HG03558 (cell line): ENCODE measurements at regions not wholly inside any gene's neighbourhood (a gene's known extent, or its start where the extent isn't known, plus 50 kb on each side); places are given as distances from the start of the nearest gene placed in this dataset.
"Not testable (repeated sequence)": the region's sequence is repeated elsewhere in the genome, so short reads cannot be mapped to it uniquely, and the experiment has no call there.

Source experiments
- ATAC-seq: cut with Tn5 transposase; IDR thresholded peaks from one replicate; pipeline ENCODE4 v1.9.1; 2021; ENCODE audit warnings: moderate number of reproducible peaks; ENCODE audit not compliant: unreplicated experiment; ENCODE audit errors: extremely low read depth

DNA sequence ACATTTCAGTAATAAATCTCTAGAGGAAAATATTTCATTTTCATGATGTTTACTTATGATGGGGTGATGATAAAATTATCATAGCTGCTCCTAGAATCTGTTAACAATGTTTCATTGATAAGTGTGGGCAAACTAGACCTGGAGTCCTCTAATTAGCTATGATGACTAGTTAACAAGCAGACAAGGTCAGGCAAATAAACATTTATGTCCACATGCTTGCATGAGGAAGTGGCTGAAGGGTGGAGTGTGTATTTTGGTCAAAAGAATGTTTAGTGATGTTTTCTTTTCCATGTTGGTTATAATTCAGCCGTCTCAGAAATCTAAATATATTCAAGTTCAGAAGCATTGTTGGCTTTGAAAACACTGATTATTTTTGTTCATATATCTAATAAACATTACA, 99.9 kb upstream of the FN1 start:
- ATAC-seq = no peak

DNA sequence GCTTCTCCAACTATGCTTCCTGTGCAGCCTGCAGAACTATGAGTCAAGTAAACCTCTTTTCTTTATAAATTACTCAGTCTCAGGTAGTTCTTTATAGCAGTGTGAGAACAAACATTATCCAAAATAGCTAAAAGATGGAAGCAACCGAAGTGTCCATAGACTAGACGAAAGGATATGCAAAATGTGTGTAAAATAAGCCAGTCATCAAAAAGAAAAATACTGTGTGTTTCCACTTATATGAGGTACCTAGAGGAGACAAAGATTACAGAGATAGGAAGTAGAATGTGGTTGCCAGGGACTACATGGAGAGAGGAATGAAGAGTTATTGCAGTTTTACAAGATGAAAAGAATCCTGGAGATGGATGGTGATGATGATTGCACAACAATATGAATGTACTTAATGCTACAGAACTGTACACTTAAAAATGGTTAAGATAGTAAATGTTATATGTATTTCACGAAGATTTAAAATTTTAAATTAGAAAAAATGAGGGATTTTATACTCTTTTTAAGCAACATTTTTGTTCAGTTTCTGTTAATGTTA, 99.3 kb upstream of the FN1 start:
- no peak for ATAC-seq

DNA sequence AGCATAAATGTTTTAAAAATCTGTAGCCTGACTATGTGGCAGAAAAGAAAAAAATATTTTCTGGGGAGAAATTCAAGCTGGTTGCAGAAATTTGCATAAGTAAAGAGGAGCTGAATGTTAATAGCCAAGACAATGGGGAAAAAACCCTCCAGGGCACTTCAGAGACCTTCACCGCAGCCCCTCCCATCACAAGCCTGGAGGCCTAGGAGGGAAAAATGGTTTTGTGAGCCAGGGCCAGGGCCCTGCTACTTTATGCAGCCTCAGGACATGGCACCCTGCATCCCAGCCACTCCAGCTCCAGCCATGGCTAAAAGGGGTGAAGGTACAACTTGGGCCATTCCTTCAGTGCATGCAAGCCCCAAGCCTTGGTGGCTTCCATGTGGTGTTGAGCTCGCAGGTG, 97.8 kb upstream of the FN1 start:
- not testable (repeated sequence) for ATAC-seq

DNA sequence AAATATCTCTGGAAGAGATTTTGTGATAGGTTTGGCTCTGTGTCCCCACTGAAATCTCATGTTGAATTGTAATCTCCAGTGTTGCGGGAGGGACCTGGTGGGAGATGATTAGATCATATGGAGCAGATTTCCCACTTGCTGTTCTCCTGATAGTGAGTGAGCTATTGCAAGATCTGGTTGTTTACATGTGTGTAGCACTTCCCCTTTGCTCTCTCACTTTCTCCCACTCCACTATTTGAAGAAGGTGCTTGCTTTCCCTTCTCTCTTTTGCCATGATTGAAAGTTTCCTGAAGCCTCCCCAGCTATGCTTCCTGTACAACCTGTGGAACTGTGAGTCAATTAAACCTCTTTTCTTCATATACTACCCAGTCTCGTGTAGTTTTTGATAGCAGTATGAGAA, 97.0 kb upstream of the FN1 start:
- no peak for ATAC-seq

DNA sequence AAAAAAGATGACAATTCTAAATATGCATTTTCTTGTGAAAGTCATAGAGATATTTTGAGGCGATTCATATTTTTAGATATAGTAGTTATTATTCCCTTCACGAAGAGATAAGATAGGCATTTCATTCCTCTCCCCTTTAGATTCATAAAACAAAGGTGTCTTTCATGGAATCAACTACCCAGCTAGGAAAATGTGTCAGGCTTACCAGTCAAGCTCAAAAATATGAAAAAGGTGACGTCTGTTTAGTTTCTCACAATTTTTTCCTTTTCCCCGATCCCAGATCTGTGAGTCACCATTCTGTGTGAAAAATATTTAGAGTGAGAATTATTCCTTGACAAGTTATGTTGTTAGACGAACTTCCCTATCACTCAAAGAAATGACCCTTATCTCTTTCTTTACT, 95.4 kb upstream of the FN1 start:
- ATAC-seq = no peak

DNA sequence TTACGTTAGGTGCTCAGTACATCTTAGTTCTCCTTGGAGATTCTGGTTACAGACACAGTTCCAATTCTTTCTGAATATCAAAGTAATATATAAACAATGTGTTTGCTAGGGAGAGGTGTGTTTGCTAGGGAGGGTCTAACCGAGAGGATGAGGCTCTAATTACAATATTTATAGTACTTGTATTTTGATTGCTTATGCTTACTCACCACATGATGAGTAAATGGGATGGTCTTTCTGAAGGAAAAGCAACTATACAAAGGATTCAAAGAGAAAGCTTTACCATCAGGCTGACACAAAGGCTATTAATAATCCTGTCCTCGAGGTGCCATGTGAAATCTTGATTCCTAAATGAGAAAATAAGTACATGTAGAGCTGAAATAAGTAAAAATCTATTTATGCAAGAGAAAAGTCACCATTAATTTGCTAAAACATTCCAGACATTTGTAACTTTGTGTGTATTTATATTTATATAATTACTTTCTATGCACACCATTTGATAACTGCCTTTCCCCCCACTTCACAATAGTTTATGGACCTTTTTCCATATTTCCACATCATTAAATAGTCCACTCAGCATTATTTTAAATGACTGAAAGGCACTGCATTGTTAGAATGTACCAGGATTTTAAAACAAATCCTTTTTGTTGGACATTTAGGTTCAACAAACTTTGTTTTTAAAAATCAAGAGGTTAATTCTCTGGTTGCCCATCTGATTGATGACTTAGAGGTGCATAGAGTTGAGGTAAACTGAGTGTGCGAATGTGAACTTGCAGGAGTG, 94.5 kb upstream of the FN1 start:
- ATAC-seq = no peak

DNA sequence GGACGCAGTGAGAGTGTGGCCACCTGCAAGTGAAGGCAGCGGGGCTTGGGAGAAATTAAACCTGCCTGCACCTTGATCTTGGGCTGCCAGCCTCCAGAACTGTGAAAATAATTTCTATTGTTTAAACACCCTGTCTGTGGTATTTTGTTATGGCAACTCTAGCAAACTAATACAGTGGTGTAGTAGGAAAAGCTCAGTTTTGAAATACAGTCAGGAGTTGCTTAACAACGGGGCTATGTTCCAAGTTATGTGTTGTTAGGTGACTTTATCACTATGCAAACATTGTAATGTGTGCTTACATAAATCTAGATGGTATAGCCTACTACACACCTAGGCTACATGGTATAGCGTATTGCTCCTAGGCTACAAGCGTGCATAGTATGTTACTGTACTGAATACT, 93.4 kb upstream of the FN1 start:
- ATAC-seq = no peak

DNA sequence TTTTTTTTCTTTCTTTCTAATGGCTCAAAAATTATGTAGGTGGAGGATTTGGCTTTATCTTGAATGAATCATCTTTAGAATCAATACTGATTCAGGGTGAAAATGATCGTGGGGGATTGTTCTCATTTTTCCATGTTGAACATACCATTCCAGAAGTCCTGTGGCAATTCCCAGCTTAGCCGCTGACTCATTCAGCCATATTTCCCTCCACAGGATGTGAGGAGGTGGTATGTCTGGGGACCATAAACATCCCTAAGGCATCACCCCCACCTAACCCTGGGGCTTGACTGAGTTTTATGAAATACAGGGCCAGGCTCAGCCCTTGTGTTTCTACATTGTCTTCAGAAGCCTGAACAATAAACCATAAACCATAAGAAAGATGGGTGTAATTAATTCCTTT, 92.7 kb upstream of the FN1 start:
- no peak for ATAC-seq

DNA sequence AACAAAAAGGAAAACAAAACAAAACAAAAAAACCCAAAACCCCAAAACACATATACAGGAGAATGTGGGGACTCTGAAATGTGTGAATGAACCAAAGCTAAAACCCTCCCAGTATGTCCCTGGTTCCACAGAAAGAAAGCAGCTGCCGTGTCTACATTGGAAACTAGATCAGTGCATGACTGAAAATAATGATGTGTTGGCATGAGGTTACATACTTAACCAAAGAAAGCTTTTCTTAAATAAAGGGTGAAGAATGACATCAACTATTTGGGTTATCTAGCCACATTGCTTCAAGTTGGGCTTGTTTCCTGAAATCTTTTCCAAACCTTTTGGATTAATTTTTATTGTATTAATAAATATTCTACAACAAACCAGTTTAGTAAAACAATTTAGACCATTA, 91.9 kb upstream of the FN1 start:
- ATAC-seq = no peak

DNA sequence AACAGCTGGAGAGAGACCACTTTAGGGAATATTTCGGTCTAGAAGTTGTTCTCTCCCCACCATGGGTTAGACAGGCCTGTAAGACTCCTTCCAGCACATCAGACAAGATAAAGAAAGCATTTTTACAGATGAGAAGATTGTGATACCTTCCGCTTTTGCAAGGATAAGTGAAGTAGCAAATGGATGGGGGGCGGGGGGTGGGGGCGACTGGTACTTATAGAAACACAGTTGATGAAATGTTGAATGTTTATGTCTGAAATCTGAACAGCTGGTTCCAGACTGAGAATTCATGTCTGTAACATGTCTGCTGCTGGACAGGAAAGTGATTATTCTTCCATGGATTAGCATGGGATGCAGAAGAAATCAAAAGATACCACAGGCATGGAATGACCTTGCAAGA, 90.5 kb upstream of the FN1 start:
- ATAC-seq = no peak

DNA sequence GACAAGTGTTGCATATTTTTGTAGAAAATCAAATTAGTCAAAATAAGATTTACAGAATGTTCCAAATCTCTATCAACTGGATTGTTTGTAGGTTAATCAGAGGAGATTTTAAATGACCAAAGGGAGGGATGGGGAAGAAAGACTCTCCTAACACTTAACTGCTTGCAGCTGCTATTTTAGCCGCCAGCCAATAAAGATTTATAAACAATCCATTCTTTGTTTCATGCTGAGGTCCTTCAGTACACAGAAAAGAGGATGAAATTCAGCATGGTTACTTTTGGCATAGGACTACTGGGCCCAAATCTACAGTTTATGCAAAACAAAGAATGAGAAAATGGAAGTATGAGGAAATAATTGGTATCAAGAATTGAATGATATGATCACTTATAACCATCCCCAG, 86.4 kb upstream of the FN1 start:
- no peak for ATAC-seq

DNA sequence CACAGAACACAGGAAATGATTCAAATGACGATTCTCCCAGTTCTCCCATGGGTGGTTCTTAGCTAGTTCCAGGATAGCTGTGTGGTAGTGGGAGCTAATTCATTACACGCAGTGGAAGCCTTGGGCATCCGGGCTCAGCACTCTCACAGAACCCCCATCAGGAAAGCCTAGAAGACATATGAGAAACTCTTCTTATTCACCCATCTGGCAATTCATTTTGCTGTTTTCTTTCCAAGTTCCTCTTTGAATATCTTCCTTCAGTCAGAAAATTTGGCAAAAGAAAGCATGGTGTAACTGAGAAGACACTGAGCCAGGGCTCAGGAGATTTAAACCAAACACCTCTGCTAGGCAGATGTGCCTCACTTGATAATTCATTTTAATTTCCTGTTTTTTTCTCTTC, 85.2 kb upstream of the FN1 start:
- no peak for ATAC-seq

DNA sequence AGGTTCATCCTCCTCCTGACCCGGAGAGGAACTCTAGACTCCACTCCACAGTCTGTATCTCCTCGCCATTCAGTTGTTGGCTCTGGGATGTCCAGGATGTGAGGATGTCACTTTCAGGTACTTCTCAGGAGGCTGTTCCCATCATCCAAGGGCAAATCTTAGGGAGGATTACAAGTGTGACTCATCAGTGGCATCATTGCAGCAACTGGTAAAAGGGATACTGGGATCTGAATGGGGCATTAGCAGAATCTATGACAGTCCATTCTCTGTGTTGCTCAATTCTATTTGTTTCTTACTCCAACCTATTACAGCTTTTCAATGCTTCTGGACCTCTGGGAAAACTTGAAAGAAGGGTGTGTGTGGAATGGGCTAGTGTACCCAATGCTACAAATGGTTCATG, 81.5 kb upstream of the FN1 start:
- ATAC-seq = no peak

DNA sequence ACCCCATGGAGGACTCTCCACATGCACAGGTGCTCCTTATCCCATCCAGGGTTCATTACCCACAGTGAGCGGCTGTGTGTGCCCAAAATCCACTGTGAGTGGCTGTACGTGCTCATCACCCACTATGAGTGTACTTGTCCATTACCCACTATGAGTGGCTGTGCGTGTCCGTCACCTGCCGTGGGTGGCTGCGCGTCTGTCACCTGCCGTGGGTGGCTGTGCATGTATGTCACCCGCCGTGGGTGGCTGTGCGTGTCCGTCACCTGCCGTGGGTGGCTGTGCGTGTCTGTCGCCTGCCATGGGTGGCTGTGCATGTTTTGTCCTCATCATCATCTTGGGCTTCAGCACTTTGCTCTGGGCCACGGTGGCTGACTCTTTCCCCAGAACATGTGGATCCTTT, 78.6 kb upstream of the FN1 start:
- no peak for ATAC-seq

DNA sequence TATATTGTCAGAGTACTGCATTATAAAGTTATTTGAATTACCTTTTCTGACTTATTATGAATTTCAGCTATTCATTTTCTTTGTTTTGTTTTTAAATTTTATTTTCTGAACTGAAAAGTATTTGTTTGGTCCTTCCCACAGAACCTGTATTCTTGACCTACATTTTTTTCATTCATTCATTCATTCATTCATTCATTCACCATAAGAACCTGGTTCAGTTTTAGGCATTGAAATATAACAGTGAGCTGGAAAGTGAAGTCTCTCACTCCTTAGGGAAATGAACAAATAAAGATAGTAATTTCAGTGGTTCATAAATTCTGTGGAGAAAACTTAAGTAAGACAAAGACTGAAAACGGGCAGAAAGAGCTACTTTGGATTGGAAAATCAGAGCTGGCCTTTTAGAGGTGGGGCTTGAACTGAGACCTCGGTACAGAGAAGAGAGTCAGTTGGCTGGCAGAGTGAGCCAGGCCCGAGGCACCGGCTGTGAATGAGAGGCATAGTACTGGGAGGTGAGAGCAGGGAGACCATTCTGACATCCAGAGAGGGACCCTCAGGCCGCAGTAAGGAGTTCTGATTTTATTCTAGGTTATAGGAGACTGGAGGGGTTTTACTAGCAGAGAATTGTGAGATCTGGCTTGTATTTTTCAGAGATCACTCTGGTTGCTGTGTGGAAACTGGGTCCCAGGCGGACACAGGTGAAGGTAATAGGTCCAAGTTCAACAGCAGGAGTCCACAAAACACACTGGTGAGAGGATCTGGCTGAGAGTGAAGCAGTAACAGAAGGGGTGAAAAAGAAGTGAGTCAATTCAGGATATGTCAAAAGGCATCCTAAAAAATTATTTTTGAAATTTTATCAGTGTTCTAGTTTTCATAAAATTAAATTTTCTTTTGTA, 75.8 kb upstream of the FN1 start:
- no peak for ATAC-seq

DNA sequence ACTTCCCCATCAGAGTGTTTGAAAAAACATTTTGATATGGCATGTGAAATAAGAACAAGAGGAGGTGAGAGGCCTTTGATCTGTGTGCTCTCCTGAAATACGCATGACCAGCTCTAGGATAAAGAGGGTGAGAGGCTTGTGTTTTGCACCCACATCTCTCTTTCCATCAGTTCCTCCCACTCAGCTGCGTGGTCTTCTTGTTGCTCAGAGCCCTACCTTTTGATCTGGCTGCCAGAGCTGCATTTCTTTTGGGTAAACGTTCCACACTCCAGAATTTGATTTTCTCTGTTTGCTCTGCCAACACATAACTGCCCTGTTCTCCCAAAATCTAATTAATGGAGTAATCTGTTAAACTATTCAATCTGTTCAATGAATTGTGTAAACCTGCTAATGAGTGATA, 72.0 kb upstream of the FN1 start:
- ATAC-seq = no peak

DNA sequence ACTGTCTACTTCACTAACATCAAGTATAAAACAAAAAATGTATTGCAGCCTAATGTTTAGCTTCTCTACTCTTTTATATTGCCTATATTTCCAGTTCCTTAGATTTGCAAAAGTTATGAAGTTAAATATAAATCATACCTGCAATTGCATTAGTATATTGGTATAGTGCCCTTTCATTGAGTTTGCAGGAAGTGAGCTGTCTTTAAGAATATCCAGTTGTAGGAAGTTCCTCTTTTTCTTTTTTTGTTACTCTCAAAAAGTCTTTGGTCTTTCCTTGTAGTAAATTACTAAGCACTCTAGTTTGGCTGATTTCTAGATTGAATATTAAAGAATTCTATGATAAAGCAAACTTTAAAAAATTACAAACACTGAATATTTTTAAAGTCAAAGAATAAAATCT, 71.3 kb upstream of the FN1 start:
- ATAC-seq = no peak

DNA sequence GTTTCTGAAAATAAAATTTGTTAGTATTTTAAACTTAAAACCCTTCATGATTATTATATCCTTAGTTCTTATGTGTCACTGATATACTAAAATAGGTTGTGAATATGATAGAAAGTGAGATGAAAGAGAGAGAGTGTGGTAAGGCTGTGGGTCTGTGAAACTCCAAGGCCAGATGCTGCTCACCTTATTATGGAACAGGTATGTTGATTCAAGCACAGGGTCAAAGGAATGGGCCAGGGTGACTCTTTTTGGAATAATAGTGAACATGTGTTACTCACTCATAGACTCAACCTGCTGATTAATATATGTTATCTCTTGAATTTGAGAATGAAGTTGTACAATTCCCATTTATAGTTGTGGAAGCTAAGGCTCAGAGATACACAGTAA, 70.7 kb upstream of the FN1 start:
- no peak for ATAC-seq

DNA sequence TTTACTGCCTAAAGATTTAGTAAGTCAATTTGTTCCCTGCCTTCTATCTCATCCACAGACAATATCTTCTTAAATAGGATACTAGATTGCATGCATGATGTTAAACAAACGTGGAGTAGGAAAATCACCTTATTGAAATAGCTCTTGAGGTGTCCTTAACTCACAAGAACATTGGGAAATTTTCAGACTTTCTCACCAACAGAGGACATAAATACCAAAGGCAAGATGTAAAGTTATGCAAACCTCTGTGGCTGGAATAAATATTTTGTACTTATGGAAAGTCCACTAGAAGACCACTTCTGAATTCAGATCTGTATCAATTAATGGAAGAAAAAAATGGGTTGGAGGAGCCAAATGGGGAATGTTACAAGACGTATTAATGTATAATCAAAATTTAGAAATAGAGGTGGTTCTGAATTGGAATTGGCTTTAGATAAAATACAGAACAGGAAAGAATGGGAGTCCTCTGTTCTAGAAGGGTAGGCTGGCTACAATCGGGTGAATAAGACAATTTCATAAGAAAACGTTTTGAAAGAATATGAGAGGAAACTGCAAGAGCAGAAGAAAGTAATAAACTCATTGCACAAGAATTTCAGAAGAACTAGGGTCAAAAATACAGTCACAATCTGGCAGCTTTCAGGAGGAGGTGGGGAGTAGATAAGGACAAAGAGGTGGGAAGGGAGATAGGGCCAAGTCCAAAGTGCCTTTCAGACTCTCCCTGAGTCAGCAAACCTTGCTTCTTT, 69.3 kb upstream of the FN1 start:
- ATAC-seq = no peak

DNA sequence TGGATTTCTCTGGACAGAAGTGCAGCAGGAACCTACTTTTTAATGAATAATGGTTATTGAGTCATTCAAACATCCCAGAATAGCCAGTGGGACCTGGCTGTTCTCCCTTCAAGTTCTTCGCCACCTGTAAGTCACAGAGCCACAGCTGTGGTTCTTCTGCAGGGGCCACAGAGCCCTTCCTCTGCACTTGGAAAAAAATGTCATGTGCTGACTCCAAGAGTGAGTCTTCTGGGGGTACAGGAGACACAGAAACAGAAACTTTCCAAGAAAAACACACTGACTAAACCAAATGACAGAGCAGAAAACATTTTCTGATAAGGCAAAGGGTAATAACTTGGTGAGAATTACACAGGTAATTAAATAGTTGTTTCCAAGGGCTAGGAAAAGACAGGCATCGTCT, 68.7 kb upstream of the FN1 start:
- no peak for ATAC-seq

DNA sequence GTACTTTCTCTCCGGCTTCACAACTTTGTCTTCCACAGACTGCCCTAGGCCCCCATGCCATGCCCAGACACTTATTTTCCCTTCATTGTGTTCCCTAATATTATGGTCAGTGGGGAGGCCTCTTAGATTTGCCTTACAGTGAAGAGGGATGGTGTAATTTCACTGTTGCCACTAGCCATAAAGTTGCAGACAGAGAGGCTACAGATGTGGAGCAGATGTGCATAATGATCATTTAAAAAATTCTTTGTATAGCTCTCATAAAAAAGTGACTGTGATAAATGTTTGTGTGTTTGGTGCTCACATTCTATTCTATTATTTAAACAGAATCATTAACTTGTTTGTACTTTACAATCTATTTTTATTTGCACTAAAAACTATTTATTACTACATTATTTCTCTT, 67.5 kb upstream of the FN1 start:
- ATAC-seq = no peak
